WERI-Rb-1 (cell line): ENCODE measurements at regions not wholly inside any gene's neighbourhood (a gene's known extent, or its start where the extent isn't known, plus 50 kb on each side); places are given as distances from the start of the nearest gene placed in this dataset.

ENCODE experiments used
- DNase-seq: peaks from one replicate; pipeline ENCODE4 v3.0.0-alpha.2; 2020
- H3K27ac ChIP-seq: fragments of 250-450 bp; sonication (Bioruptor Pico); 2 replicates; pipeline ENCODE4 v1.5.1; 2020; ENCODE audit warnings: mild to moderate bottlenecking, moderate library complexity
- H3K27me3 ChIP-seq: fragments of 250-450 bp; sonication (Bioruptor Pico); 2 replicates; pipeline ENCODE4 v1.5.1; 2021; ENCODE audit warnings: mild to moderate bottlenecking, low read depth, moderate library complexity; ENCODE audit not compliant: insufficient read depth, severe bottlenecking
- H3K36me3 ChIP-seq: fragments of 250-450 bp; sonication (Bioruptor Pico); 2 replicates; pipeline ENCODE4 v1.5.1; 2020; ENCODE audit warnings: mild to moderate bottlenecking, moderate library complexity
- H3K4me3 ChIP-seq: 2 replicates; pipeline ENCODE4 v1.5.1; 2011; ENCODE audit warnings: low read depth, mild to moderate bottlenecking, control low read depth, low read length
- H3K9me3 ChIP-seq: fragments of 250-450 bp; sonication (Bioruptor Pico); 2 replicates; pipeline ENCODE4 v1.5.1; 2021; ENCODE audit warnings: mild to moderate bottlenecking, moderate library complexity; ENCODE audit not compliant: severe bottlenecking
- TF ChIP-seq, protein P1 (sequence below): IDR thresholded peaks from 2 replicates; pipeline ENCODE4 v1.5.1; 2011; ENCODE audit warnings: low read depth, mild to moderate bottlenecking, control low read depth, inconsistent platforms, low read length

DNA sequence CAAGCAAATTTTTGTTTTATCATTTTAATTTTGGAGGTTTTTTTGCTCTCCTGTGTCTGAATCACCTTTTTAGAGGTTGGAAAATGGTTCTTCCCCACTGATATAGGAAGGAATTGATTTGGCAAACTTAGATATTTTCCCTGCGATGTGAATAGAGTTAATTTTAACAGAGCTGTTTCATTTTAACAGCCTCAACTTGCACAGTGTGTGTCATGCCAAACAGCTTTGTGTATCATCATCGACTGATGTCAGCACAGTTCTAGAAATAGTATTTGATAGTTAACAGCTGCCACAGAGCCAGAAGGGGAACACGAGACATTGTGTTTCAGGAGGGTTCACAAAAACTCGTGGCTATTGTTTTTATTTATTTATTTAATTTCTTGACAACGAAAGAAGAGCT is 243.1 kb upstream of the FOXN3 start:
- TF ChIP-seq, protein P1, sequence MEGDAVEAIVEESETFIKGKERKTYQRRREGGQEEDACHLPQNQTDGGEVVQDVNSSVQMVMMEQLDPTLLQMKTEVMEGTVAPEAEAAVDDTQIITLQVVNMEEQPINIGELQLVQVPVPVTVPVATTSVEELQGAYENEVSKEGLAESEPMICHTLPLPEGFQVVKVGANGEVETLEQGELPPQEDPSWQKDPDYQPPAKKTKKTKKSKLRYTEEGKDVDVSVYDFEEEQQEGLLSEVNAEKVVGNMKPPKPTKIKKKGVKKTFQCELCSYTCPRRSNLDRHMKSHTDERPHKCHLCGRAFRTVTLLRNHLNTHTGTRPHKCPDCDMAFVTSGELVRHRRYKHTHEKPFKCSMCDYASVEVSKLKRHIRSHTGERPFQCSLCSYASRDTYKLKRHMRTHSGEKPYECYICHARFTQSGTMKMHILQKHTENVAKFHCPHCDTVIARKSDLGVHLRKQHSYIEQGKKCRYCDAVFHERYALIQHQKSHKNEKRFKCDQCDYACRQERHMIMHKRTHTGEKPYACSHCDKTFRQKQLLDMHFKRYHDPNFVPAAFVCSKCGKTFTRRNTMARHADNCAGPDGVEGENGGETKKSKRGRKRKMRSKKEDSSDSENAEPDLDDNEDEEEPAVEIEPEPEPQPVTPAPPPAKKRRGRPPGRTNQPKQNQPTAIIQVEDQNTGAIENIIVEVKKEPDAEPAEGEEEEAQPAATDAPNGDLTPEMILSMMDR = no peak
- no peak for DNase-seq
- Histone ChIP-seq H3K36me3 (no peaks in the 10 kb centered on the region), H3K27ac (no peak overlapping the region), H3K9me3 (peaks cover 2% of the 10 kb centered on the region), H3K4me3 (no peak overlapping the region), H3K27me3 (no peaks in the 10 kb centered on the region)

DNA sequence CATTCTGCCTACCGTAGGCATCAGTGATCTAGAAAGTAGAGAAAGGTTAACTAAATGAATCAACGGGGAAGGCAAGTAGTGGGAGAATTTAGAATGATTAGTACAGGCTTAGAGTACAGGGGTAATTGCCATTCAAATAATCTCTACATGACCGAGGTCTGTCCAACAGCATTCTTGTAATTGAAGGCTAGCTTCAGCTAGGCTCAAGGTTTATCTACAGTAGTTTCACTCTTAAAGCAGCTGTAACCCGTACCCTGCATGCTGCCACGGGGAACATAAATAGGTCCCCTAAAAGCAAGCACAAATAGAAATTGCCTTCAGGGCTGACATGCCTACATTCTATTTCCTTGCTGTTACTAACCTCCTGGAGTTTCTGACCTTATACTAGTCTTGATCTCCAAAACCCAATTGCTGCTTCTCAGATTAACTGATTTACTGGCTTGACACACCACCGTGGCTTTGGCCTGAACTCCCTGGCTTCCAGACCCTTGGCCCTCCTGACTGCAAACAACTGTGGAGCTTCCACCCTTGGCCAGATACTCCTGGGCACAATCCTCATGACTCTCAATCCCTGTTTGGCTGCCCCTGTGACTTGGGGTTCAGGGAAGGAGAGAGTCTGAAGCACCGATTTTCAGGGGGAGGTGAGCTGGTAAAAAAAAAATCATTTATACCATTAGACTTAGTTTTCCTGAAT is 242.1 kb upstream of the FOXN3 start:
- TF ChIP-seq, protein P1 = no peak
- H3K36me3 ChIP-seq = no peaks in the 10 kb centered on the region
- no peaks in the 10 kb centered on the region for H3K27me3 ChIP-seq
- DNase-seq = peak; percentile 18
- no peak overlapping the region for H3K4me3 ChIP-seq
- no peak overlapping the region for H3K27ac ChIP-seq
- H3K9me3 ChIP-seq = peaks cover 2% of the 10 kb centered on the region

DNA sequence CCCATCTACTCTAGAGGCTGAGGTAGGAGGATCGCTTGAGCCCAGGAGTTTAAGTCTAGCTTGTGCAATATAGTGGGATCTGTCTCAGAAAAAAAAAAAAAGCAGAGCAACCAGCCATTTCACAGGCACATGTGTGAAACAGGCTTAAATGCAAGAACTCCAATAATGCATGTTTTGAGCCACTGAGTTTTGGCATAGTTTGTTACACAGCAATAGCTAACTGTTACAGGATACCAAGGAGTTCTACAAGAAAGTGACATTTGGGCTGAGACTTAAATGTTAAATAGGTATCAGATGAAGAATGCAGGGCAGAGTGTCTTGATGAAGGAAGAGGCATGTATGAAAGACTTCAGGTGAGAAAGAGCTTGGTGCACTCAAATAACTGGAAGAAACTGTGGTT is 240.0 kb upstream of the FOXN3 start:
- TF ChIP-seq, protein P1 = no peak
- DNase-seq = no peak
- Histone ChIP-seq H3K4me3 (no peak overlapping the region), H3K27me3 (no peaks in the 10 kb centered on the region), H3K36me3 (no peaks in the 10 kb centered on the region), H3K9me3 (peaks cover 2% of the 10 kb centered on the region), H3K27ac (no peak overlapping the region)

DNA sequence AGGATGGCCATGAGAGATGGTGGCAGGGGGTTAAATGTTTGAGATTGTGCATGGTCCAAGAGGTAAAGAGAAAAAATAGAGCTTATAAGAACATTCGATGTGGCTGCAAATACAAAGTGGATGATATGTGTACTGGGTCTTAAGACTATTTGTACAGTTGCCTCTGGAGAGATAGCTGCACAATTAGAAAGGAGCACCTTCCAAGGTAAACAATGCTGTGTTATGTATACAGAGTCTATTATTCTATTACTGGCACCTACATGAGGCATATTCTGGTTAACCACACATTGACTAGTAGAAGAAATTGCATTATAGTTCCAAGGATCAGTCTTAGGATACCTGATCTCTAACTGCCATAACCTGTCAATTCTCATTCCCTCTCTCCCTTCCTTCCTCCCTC is 238.0 kb upstream of the FOXN3 start:
- Histone ChIP-seq H3K27me3 (no peaks in the 10 kb centered on the region), H3K27ac (no peak overlapping the region), H3K4me3 (no peak overlapping the region), H3K9me3 (peaks cover 2% of the 10 kb centered on the region), H3K36me3 (no peaks in the 10 kb centered on the region)
- DNase-seq = no peak
- TF ChIP-seq, protein P1 = no peak

DNA sequence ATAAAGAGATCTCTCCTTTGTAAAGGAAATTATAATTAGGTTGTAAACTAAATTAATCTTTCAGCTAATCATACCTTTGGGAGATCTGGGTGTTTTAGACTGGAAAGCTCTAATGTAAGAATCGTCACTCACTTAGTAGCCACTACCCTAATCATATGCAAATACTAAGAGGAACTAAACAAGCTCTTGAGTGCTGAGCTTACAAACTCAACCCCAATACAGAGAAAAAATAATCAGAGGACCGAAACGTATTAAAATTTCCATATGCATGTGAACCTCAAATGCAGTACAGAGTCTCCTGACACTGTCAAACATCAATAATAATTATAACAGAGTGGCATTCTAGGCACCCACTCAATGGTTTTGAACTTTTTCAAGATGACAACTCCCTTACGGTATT is 235.3 kb upstream of the FOXN3 start:
- H3K9me3 ChIP-seq = peaks cover 2% of the 10 kb centered on the region
- peak overlapping the region; percentile 14; the same call in 1 of the 2 replicates for H3K4me3 ChIP-seq
- TF ChIP-seq, protein P1 = no peak
- no peaks in the 10 kb centered on the region for H3K27me3 ChIP-seq
- H3K27ac ChIP-seq = peak overlapping the region; percentile 57
- H3K36me3 ChIP-seq = no peaks in the 10 kb centered on the region
- no peak for DNase-seq

GRCh38 chr14:89651805-89652204 is 234.8 kb upstream of the FOXN3 start:
- TF ChIP-seq, protein P1 = no peak
- peak overlapping the region; percentile 69 for H3K27ac ChIP-seq
- H3K9me3 ChIP-seq = no peaks in the 10 kb centered on the region
- H3K27me3 ChIP-seq = no peaks in the 10 kb centered on the region
- no peaks in the 10 kb centered on the region for H3K36me3 ChIP-seq
- peak; percentile 77 for DNase-seq
- peak overlapping the region; percentile 14; the same call in 1 of the 2 replicates for H3K4me3 ChIP-seq
